Smooth muscle cell (in vitro differentiated cells): ENCODE measurements at regions not wholly inside any gene's neighbourhood (a gene's known extent, or its start where the extent isn't known, plus 50 kb on each side); places are given as distances from the start of the nearest gene placed in this dataset.

ENCODE experiments used
- DNase-seq: peaks from one replicate; lab custom pipeline; 2025; ENCODE audit not compliant: unreplicated experiment; lab: John Stamatoyannopoulos, UW
- H2AFZ ChIP-seq: fragments of 200-600 bp; sonication (generic); 2 replicates; pipeline ENCODE4 v1.6.0; 2016; ENCODE audit warnings: antibody characterized with exemption, low read depth, mild to moderate bottlenecking
- H3F3A ChIP-seq: fragments of 200-600 bp; sonication (generic); 2 replicates; pipeline ENCODE4 v1.6.0; 2017; ENCODE audit warnings: antibody characterized with exemption, low read depth
- H3K27ac ChIP-seq: fragments of 200-600 bp; sonication (generic); 2 replicates; pipeline ENCODE4 v1.5.1; 2016; ENCODE audit warnings: low read depth, mild to moderate bottlenecking
- H3K27me3 ChIP-seq: fragments of 200-600 bp; sonication (generic); 2 replicates; pipeline ENCODE4 v1.6.1; 2016; ENCODE audit warnings: low read depth, mild to moderate bottlenecking
- H3K36me3 ChIP-seq: fragments of 200-600 bp; sonication (generic); 2 replicates; pipeline ENCODE4 v1.5.1; 2016; ENCODE audit warnings: low read depth
- H3K4me1 ChIP-seq: fragments of 200-600 bp; sonication (generic); 2 replicates; pipeline ENCODE4 v1.5.1; 2016; ENCODE audit warnings: low read depth
- H3K4me2 ChIP-seq: fragments of 200-600 bp; sonication (generic); 2 replicates; pipeline ENCODE4 v1.6.0; 2016; ENCODE audit warnings: mild to moderate bottlenecking
- H3K4me3 ChIP-seq: fragments of 200-600 bp; sonication (generic); 2 replicates; pipeline ENCODE4 v1.5.1; 2016; ENCODE audit warnings: mild to moderate bottlenecking
- H3K79me2 ChIP-seq: fragments of 200-600 bp; sonication (generic); 2 replicates; pipeline ENCODE4 v1.6.0; 2016; ENCODE audit warnings: low read depth, mild to moderate bottlenecking
- H3K9ac ChIP-seq: fragments of 200-600 bp; sonication (generic); 2 replicates; pipeline ENCODE4 v1.6.0; 2016; ENCODE audit warnings: low read depth
- H3K9me3 ChIP-seq: fragments of 200-600 bp; sonication (generic); replicated peaks from 2 replicates; pipeline ENCODE4 v1.5.1; 2016; ENCODE audit warnings: low read depth
- H4K20me1 ChIP-seq: fragments of 200-600 bp; sonication (generic); 2 replicates; pipeline ENCODE4 v1.6.0; 2016; ENCODE audit warnings: low read depth
- WGBS: methylation state at CpG from one replicate; pipeline ENCODE4 v1.1.7; 2016; ENCODE audit warnings: low lambda C conversion rate; 5-methylcytosine and 5-hydroxymethylcytosine counted together
- TF ChIP-seq, protein P1 (sequence below): fragments of 200-600 bp; sonication (generic); IDR thresholded peaks from 2 replicates; pipeline ENCODE4 v1.5.1; 2017; ENCODE audit warnings: borderline replicate concordance, mild to moderate bottlenecking, antibody characterized with exemption; ENCODE audit not compliant: insufficient read depth, poor library complexity, severe bottlenecking

DNA sequence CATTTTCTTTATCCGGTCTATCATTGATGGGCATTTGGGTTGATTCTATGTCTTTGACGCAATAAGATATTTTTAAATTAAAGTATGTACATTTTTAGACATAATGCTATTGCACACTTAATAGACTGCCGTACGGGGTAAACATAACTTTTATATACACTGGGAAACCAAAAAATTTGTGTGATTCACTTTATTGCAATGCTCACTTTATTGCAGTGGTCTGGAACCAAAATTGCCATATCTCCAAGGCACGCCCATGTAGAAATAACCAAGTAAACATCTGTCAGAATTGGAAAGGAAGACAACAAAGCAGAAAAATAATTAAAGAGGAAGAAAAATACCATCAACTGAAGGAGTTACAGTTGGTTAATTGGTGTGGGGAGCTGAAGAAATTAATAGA lies 205.8 kb upstream of the CTAGE1 start:
- TF ChIP-seq, protein P1, sequence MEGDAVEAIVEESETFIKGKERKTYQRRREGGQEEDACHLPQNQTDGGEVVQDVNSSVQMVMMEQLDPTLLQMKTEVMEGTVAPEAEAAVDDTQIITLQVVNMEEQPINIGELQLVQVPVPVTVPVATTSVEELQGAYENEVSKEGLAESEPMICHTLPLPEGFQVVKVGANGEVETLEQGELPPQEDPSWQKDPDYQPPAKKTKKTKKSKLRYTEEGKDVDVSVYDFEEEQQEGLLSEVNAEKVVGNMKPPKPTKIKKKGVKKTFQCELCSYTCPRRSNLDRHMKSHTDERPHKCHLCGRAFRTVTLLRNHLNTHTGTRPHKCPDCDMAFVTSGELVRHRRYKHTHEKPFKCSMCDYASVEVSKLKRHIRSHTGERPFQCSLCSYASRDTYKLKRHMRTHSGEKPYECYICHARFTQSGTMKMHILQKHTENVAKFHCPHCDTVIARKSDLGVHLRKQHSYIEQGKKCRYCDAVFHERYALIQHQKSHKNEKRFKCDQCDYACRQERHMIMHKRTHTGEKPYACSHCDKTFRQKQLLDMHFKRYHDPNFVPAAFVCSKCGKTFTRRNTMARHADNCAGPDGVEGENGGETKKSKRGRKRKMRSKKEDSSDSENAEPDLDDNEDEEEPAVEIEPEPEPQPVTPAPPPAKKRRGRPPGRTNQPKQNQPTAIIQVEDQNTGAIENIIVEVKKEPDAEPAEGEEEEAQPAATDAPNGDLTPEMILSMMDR = no peak
- Histone ChIP-seq H3K36me3 (no peaks in the 10 kb centered on the region), H3K79me2 (no peaks in the 10 kb centered on the region), H3K27me3 (no peaks in the 10 kb centered on the region), H3K9ac (no peak overlapping the region), H4K20me1 (no peaks in the 10 kb centered on the region), H3K4me2 (no peak overlapping the region), H3K4me1 (no peaks in the 10 kb centered on the region), H3K9me3 (no peaks in the 10 kb centered on the region), H3K27ac (no peak overlapping the region), H3K4me3 (no peak overlapping the region), H3F3A (no peaks in the 10 kb centered on the region), H2AFZ (no peak overlapping the region)
- 87% methylated on average over 5 of the region's 5 CpGs for WGBS
- no peak for DNase-seq

DNA sequence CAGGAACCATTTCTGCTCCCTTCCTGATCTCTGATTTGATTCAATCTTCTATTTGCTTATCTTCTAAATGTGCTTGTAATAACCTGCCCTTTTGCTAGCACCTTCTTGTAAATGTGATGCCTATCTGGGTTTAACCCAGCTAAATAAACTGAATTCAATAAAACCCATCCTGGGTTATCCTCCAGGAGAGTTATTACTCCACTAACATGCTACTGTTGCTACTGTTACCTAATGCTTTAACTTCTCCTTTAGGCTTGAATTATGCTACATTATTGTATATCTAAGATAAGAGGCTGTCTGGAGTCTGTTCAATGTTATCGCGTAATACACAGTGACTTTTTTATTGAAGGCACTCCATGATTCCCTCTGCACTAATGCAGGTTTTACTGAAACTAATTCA lies 206.5 kb upstream of the CTAGE1 start:
- WGBS = 86% methylated on average over 2 of the region's 2 CpGs
- no peaks in the 10 kb centered on the region for H3K27me3 ChIP-seq

DNA sequence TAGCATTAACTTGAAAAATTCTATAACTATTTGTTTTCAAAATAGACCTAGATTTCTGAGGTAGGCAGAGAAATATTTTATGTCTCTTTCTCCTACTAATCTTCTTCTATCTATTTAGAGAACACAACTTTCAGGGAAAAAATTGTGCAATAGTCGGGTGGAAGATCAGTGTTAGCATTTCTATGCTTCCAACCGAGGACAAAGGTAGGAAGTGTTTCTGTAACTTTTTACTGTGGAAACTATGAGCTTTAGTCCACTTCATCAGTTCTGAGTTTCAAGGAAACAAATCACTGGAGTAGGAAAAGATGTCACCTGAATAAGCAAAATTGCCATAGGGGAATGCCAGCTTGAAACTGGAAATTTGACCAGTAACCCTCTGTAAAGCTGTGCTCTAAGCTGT lies 207.7 kb upstream of the CTAGE1 start:
- H3K27me3 ChIP-seq = no peaks in the 10 kb centered on the region
- no peaks in the 10 kb centered on the region for H3F3A ChIP-seq
- H4K20me1 ChIP-seq = no peaks in the 10 kb centered on the region
- H3K9ac ChIP-seq = no peak overlapping the region
- H3K9me3 ChIP-seq = peaks cover under 1% of the 10 kb centered on the region
- 87% methylated on average over 2 of the region's 2 CpGs for WGBS
- H3K79me2 ChIP-seq = no peaks in the 10 kb centered on the region
- no peak overlapping the region for H3K27ac ChIP-seq
- H3K4me3 ChIP-seq = no peak overlapping the region
- no peaks in the 10 kb centered on the region for H3K36me3 ChIP-seq
- no peaks in the 10 kb centered on the region for H3K4me1 ChIP-seq
- TF ChIP-seq, protein P1 = no peak
- no peak overlapping the region for H3K4me2 ChIP-seq
- no peak overlapping the region for H2AFZ ChIP-seq
- no peak for DNase-seq

More for the DNA sequence above, 206.5 kb upstream of the CTAGE1 start:
- no peaks in the 10 kb centered on the region for H3K79me2 ChIP-seq
- H3F3A ChIP-seq = no peaks in the 10 kb centered on the region
- no peak overlapping the region for H3K27ac ChIP-seq
- no peak overlapping the region for H3K9ac ChIP-seq
- no peak overlapping the region for H2AFZ ChIP-seq
- H3K4me2 ChIP-seq = no peak overlapping the region
- TF ChIP-seq, protein P1 = no peak
- H3K9me3 ChIP-seq = no peaks in the 10 kb centered on the region
- no peaks in the 10 kb centered on the region for H4K20me1 ChIP-seq
- H3K4me1 ChIP-seq = no peaks in the 10 kb centered on the region
- H3K4me3 ChIP-seq = no peak overlapping the region
- DNase-seq = no peak
- no peaks in the 10 kb centered on the region for H3K36me3 ChIP-seq

DNA sequence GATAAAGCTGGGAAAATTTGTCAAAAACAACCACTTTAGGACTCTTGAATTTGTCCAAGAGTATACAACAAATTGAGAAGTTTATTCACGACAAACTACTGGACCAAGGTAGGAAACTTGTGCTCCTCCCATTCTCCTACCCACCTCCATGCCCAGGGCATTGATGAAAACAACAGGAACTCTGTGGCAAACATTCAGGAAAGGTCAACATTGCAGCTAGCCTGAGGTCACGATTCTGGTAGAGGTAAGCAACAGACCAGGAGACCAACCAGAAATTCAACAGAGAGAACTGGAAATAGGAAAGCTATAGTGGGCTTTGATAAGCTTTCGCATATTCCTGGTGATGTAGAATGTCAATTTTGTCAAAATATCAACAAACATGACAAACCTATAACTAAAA lies 209.1 kb upstream of the CTAGE1 start:
- no peak overlapping the region for H2AFZ ChIP-seq
- no peak overlapping the region for H3K27ac ChIP-seq
- H3K4me1 ChIP-seq = no peaks in the 10 kb centered on the region
- no peaks in the 10 kb centered on the region for H3K27me3 ChIP-seq
- no peak overlapping the region for H3K4me2 ChIP-seq
- no peaks in the 10 kb centered on the region for H4K20me1 ChIP-seq
- peaks cover 3% of the 10 kb centered on the region for H3K9me3 ChIP-seq
- no peaks in the 10 kb centered on the region for H3K79me2 ChIP-seq
- no peaks in the 10 kb centered on the region for H3K36me3 ChIP-seq
- TF ChIP-seq, protein P1 = no peak
- DNase-seq = no peak
- no peak overlapping the region for H3K9ac ChIP-seq
- no peak overlapping the region for H3K4me3 ChIP-seq
- 90% methylated on average over 3 of the region's 3 CpGs for WGBS
- H3F3A ChIP-seq = no peaks in the 10 kb centered on the region
